GM19328 (cell line): ENCODE measurements at regions not wholly inside any gene's neighbourhood (a gene's known extent, or its start where the extent isn't known, plus 50 kb on each side); places are given as distances from the start of the nearest gene placed in this dataset.
"Not testable (repeated sequence)": the region's sequence is repeated elsewhere in the genome, so short reads cannot be mapped to it uniquely, and the experiment has no call there.

Source experiments
- ATAC-seq: cut with Tn5 transposase; IDR thresholded peaks from one replicate; pipeline ENCODE4 v1.9.1; 2021; ENCODE audit warnings: mild to moderate bottlenecking, moderate library complexity; ENCODE audit not compliant: unreplicated experiment

- no peak for ATAC-seq
These were observed 527.0 kb downstream of the RAB28 start for GRCh38 chr4:12957108-12957507.

DNA sequence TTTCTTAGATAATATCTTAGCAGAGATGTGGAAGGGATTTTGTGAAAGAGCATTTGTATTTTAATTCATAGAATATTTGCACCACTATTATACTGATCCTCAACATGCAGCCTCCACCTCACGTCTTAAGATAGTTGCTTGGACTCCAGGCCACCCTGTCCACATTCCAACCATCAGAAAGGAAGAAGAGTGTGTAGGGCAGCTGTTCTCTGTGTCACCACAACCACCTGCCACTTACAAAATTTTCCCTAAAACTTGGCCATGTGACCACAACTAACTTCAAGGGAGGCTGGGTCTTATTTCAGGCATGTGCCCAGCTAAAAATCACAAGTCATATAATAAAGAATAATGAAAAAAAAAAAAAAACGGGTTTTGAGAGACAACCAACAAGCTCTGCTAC is 528.1 kb downstream of the RAB28 start:
- no peak for ATAC-seq

DNA sequence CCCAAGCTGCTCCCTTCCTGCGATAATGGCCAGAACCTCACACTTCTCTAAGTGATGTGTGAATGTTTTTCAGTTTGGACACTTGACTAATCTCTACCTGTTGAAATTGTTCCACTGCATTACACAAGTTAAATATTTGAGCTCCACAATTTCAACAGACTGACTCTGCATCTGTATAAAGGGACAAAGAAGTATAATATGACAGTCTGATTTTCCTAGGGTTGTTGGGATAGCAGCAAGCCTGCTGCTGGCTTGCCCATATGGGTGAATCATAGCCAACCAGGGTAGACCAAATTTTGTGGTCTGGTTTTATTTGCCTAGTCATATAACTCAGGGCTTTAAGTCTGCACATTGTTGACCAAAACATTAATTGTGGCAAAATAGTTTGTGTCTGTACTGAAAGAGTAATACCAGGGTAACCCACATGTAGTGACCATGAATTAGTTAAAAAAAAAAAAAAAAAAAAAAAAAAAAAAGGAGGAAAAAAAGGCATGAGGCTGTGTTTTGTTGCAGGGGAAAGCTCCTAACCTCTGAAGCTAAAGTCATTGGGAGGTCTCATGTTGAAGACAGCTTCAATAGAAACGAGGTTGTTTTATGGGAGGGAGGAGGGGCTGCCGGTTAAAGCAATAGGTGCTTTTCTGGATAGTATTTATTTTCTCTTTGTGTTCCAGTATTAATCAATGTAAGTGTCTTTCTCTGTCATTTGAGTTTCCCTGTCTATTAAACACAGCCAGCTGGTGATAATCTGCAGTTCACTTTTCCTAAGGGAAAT is 534.2 kb downstream of the RAB28 start:
- ATAC-seq: no peak

GRCh38 chr4:12943069-12943468 is 541.1 kb downstream of the RAB28 start:
- ATAC-seq: no peak

- ATAC-seq: no peak
These were observed 550.3 kb downstream of the RAB28 start for GRCh38 chr4:12933760-12934221.

- no peak for ATAC-seq
These were observed 551.8 kb downstream of the RAB28 start for GRCh38 chr4:12932203-12932788.

- no peak for ATAC-seq
These were observed 554.4 kb downstream of the RAB28 start for GRCh38 chr4:12929784-12930183.

DNA sequence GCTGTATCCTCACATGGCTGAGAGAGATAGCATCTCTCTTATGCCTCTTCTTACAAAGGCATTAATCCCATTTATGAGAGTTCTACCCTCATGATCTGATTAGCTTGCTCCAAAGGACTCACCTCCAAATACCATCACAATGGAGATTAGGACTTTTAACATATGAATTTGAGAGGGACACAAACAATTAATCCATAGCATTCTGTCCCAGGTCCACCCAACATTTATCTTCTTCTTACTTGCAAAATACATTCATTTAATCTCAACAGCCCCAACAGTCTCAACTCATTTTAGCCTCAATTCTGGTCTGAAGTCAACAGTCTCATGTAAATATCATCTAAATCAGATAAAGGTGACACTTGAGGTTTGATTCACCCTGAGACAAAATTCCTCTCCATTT is 555.4 kb downstream of the RAB28 start:
- ATAC-seq: no peak

- ATAC-seq: no peak
These were observed 557.7 kb downstream of the RAB28 start for GRCh38 chr4:12926189-12927066.

DNA sequence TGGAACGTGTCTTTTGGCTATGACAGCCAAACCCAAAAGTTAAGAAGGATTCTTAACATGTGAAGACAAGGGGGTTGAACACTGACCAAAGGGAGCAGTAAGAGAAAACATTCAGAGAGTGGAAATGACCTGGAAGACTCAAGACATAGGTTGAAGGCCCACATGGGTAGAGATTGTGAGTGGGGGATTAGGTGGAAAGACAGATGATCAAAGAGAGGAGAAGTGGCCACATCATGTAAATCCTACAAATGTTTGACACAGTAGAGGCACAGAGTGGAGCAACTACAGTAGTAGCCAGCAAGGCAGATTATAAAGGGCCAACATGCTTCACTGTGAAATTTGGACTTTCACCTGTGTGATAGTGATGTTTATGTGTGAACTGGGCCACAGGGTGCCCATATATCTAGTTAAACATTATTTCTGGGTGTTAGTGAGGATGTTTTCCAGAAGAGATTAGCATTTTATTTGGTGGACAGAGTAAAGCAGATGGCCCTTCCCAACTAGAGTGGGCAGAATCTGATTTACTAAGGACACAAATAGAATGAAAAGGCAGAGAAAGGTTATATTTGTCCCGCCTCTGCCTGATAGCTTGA is 559.3 kb downstream of the RAB28 start:
- no peak for ATAC-seq

DNA sequence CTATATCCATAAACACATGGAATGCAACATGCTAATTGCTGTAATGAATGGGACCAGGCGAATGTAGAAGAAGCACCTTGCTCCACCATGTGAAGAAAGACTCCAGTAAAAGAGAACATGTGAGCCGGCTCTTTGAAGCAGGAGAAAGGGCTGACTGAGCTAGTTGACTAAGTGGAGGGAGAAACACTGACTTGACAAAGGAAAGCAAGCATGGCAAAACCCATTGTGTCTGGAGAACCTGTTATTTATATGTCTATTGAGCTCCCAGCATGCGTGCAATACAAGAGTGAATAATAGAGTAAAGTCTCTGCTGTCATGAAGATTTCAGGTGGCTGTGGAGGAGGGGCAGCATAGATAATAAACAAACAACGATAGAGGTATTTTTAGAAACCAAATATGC is 559.9 kb downstream of the RAB28 start:
- no peak for ATAC-seq

DNA sequence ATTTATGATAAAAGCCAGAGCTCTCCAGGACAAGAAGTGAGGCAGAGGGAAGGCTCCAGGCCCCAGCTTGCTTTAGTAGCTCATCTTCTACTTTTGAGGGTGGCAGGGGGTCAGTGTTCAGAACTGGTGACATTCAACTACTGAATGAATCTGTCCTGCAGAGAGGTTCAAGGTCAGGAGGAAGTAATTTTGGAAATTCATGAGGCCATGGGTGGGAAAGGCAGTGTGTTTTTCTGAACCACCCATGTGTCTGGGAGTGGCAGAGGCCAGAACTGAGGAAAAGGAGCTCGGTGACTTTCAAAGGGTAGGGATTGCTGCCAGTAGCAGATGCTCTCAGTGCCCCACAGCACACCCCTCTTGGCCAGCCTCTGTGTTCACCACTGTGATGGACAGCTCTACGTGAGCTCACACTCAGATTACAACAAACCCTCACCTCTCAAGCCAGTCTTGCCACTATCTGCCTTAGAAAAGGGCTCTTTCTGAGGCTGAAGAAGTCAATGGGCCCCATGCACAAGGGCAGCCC is 571.2 kb downstream of the RAB28 start:
- no peak for ATAC-seq

GRCh38 chr4:12911750-12912358 is 572.3 kb downstream of the RAB28 start:
- ATAC-seq: no peak

- not testable (repeated sequence) for ATAC-seq
These were observed 580.5 kb downstream of the RAB28 start for GRCh38 chr4:12903640-12904039.

- ATAC-seq: no peak
These were observed 581.4 kb downstream of the RAB28 start for GRCh38 chr4:12902735-12903134.

DNA sequence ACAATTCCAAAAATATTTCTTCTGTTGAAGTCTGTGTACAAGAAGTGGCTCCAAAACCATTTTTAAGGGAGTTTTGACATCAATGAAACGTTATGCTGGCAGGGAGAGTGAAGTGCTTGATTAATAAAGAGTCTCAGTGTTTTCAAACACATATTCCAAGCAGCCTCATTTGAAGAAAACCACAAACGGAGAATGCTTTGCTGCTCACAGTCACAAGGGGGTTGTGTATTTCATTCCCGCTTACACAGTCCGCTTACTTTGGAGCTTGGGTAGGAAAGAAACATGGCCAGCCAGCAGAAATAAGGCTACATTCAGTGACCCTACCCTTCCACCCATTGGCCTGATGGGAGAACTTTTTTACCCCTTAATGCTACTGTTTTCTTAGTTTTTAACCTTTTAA is 586.2 kb downstream of the RAB28 start:
- ATAC-seq: no peak

GRCh38 chr4:12894062-12894461 is 590.1 kb downstream of the RAB28 start:
- no peak for ATAC-seq

- ATAC-seq: no peak
These were observed 595.1 kb downstream of the RAB28 start for GRCh38 chr4:12889054-12889453.

GRCh38 chr4:12884846-12885796 is 599.0 kb downstream of the RAB28 start:
- ATAC-seq: no peak
